Ishikawa (cell line): ENCODE measurements at regions not wholly inside any gene's neighbourhood (a gene's known extent, or its start where the extent isn't known, plus 50 kb on each side); places are given as distances from the start of the nearest gene placed in this dataset.

Experiments used
- CEBPB ChIP-seq: IDR thresholded peaks from 2 replicates; pipeline ENCODE4 v1.6.1; 2012
- CREB1 ChIP-seq: IDR thresholded peaks from 2 replicates; pipeline ENCODE4 v1.6.1; 2012; ENCODE audit warnings: low read depth
- EP300 ChIP-seq: IDR thresholded peaks from 2 replicates; pipeline ENCODE4 v1.6.1; 2012; ENCODE audit warnings: borderline replicate concordance
- RAD21 ChIP-seq: IDR thresholded peaks from 2 replicates; pipeline ENCODE4 v1.6.1; 2012; ENCODE audit warnings: low read depth
- TAF1 ChIP-seq: IDR thresholded peaks from 2 replicates; pipeline ENCODE4 v1.6.1; 2012; ENCODE audit warnings: low read depth, mild to moderate bottlenecking
- TEAD4 ChIP-seq: IDR thresholded peaks from 2 replicates; pipeline ENCODE4 v1.6.1; 2012
- YY1 ChIP-seq: IDR thresholded peaks from 2 replicates; pipeline ENCODE4 v1.6.1; 2012; ENCODE audit warnings: low read depth
- ZBTB7A ChIP-seq: IDR thresholded peaks from 2 replicates; pipeline ENCODE4 v1.6.1; 2012; ENCODE audit warnings: low read depth
- TF ChIP-seq, protein P1 (sequence below): IDR thresholded peaks from 2 replicates; pipeline ENCODE4 v1.6.1; 2012; ENCODE audit warnings: low read depth, mild to moderate bottlenecking
- TF ChIP-seq, protein P2 (sequence below): IDR thresholded peaks from 2 replicates; pipeline ENCODE4 v1.6.1; 2012
- TF ChIP-seq, protein P3 (sequence below): IDR thresholded peaks from 2 replicates; pipeline ENCODE4 v1.6.1; 2012

DNA sequence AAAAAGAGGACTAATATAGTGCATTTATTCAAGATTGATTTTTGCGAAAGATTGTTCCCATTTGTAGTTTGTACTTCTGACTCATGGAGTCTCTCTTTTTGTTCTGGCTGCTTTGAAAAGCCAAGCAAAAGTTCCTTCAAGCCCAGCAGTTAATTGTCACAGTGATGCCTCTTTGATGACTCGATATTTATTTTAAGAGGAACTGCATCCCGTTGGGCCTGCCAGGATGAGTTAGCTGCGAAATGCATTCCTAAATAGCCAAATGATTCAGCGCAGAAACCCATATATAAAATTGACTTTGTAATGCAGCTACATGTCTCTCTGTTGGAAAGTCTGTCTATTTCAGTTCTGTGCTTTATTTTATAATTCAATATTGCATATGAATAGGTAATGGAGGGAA lies 295.1 kb downstream of the GBA3 start:
- TF ChIP-seq TEAD4 (no peak), RAD21 (no peak), TAF1 (no peak), EP300 (no peak), CEBPB (no peak), ZBTB7A (no peak), CREB1 (no peak), YY1 (no peak)
- TF ChIP-seq, protein P1, sequence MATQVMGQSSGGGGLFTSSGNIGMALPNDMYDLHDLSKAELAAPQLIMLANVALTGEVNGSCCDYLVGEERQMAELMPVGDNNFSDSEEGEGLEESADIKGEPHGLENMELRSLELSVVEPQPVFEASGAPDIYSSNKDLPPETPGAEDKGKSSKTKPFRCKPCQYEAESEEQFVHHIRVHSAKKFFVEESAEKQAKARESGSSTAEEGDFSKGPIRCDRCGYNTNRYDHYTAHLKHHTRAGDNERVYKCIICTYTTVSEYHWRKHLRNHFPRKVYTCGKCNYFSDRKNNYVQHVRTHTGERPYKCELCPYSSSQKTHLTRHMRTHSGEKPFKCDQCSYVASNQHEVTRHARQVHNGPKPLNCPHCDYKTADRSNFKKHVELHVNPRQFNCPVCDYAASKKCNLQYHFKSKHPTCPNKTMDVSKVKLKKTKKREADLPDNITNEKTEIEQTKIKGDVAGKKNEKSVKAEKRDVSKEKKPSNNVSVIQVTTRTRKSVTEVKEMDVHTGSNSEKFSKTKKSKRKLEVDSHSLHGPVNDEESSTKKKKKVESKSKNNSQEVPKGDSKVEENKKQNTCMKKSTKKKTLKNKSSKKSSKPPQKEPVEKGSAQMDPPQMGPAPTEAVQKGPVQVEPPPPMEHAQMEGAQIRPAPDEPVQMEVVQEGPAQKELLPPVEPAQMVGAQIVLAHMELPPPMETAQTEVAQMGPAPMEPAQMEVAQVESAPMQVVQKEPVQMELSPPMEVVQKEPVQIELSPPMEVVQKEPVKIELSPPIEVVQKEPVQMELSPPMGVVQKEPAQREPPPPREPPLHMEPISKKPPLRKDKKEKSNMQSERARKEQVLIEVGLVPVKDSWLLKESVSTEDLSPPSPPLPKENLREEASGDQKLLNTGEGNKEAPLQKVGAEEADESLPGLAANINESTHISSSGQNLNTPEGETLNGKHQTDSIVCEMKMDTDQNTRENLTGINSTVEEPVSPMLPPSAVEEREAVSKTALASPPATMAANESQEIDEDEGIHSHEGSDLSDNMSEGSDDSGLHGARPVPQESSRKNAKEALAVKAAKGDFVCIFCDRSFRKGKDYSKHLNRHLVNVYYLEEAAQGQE, result no peak
- TF ChIP-seq, protein P2, sequence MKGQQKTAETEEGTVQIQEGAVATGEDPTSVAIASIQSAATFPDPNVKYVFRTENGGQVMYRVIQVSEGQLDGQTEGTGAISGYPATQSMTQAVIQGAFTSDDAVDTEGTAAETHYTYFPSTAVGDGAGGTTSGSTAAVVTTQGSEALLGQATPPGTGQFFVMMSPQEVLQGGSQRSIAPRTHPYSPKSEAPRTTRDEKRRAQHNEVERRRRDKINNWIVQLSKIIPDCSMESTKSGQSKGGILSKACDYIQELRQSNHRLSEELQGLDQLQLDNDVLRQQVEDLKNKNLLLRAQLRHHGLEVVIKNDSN, result no peak
- TF ChIP-seq, protein P3, sequence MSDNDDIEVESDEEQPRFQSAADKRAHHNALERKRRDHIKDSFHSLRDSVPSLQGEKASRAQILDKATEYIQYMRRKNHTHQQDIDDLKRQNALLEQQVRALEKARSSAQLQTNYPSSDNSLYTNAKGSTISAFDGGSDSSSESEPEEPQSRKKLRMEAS, result no peak
